ENCODE measurements at regions not wholly inside any gene's neighbourhood (a gene's known extent, or its start where the extent isn't known, plus 50 kb on each side); places are given as distances from the start of the nearest gene placed in this dataset.

GRCh38 chr2:185188656-185189055 is 549.9 kb upstream of the FSIP2 start:
- TF ChIP-seq POLR2A (IDR thresholded peaks at IDR 0.05; ENCODE audit: low read length) (no peak), GATA1 (IDR thresholded peaks at IDR 0.05; ENCODE audit: low read depth, low read length) (no peak)
